ENCODE measurements at regions not wholly inside any gene's neighbourhood (a gene's known extent, or its start where the extent isn't known, plus 50 kb on each side); places are given as distances from the start of the nearest gene placed in this dataset.
"Not testable (repeated sequence)": the region's sequence is repeated elsewhere in the genome, so short reads cannot be mapped to it uniquely, and the experiment has no call there.

GRCh38 chr5:84727708-84728107, 343.0 kb upstream of the EDIL3 start:
- Mint-ChIP-seq H3K9me3 (no peaks in the 10 kb centered on the region), H3K4me3 (no peak overlapping the region)

GRCh38 chr5:84725946-84726570, 341.4 kb upstream of the EDIL3 start:
- Mint-ChIP-seq H3K27me3 (no peaks in the 10 kb centered on the region), H3K9me3 (no peaks in the 10 kb centered on the region), H3K4me1 (no peaks in the 10 kb centered on the region), H3K4me3 (no peak overlapping the region), H3K27ac (no peak overlapping the region)
- DNase-seq (no peak), ATAC-seq (no peak)

More at GRCh38 chr5:84727708-84728107, 343.0 kb upstream of the EDIL3 start:
- Mint-ChIP-seq H3K4me1 (no peaks in the 10 kb centered on the region), H3K27ac (no peak overlapping the region), H3K27me3 (no peaks in the 10 kb centered on the region)
- DNase-seq = no peak
- no peak for ATAC-seq

GRCh38 chr5:84724683-84725082, 340.0 kb upstream of the EDIL3 start:
- DNase-seq = no peak
- no peak overlapping the region for H3K27ac Mint-ChIP-seq
- H3K27me3 Mint-ChIP-seq = no peaks in the 10 kb centered on the region
- ATAC-seq = no peak
- H3K4me3 Mint-ChIP-seq = no peak overlapping the region
- no peaks in the 10 kb centered on the region for H3K9me3 Mint-ChIP-seq
- H3K4me1 Mint-ChIP-seq = no peaks in the 10 kb centered on the region

- Mint-ChIP-seq H3K4me1 (no peaks in the 10 kb centered on the region), H3K27ac (no peak overlapping the region), H3K27me3 (no peaks in the 10 kb centered on the region), H3K4me3 (no peak overlapping the region), H3K9me3 (no peaks in the 10 kb centered on the region)
- ATAC-seq (no peak), DNase-seq (no peak)
Measured at GRCh38 chr5:84724181-84724580, 339.5 kb upstream of the EDIL3 start.

GRCh38 chr5:84718377-84718776, 333.7 kb upstream of the EDIL3 start:
- DNase-seq = no peak
- ATAC-seq = no peak
- Mint-ChIP-seq H3K4me1 (no peaks in the 10 kb centered on the region), H3K27me3 (no peaks in the 10 kb centered on the region), H3K27ac (no peak overlapping the region), H3K9me3 (no peaks in the 10 kb centered on the region), H3K4me3 (no peak overlapping the region)

GRCh38 chr5:84715686-84716085, 331.0 kb upstream of the EDIL3 start:
- DNase-seq (no peak), ATAC-seq (no peak)
- Mint-ChIP-seq H3K27me3 (no peaks in the 10 kb centered on the region), H3K9me3 (no peaks in the 10 kb centered on the region), H3K4me3 (no peak overlapping the region), H3K27ac (no peak overlapping the region), H3K4me1 (no peaks in the 10 kb centered on the region)

- Mint-ChIP-seq H3K27ac (no peak overlapping the region), H3K9me3 (no peaks in the 10 kb centered on the region), H3K4me3 (no peak overlapping the region), H3K4me1 (no peaks in the 10 kb centered on the region), H3K27me3 (no peaks in the 10 kb centered on the region)
- ATAC-seq (no peak), DNase-seq (no peak)
Measured at GRCh38 chr5:84715091-84715490, 330.4 kb upstream of the EDIL3 start.

- no peaks in the 10 kb centered on the region for H3K27me3 Mint-ChIP-seq
- no peak overlapping the region for H3K27ac Mint-ChIP-seq
- ATAC-seq = no peak
- no peak for DNase-seq
- H3K4me3 Mint-ChIP-seq = no peak overlapping the region
- peaks cover 0 to 1% of the 10 kb centered on the region in 2 donors for H3K9me3 Mint-ChIP-seq
- no peaks in the 10 kb centered on the region for H3K4me1 Mint-ChIP-seq
Measured at GRCh38 chr5:84709075-84709474, 324.4 kb upstream of the EDIL3 start.

GRCh38 chr5:84706678-84707641, 322.3 kb upstream of the EDIL3 start:
- H3K27ac Mint-ChIP-seq = no peak overlapping the region
- no peaks in the 10 kb centered on the region for H3K27me3 Mint-ChIP-seq
- H3K4me1 Mint-ChIP-seq = no peaks in the 10 kb centered on the region
- ATAC-seq (no peak), DNase-seq (no peak)
- H3K4me3 Mint-ChIP-seq = no peak overlapping the region
- peaks cover 5 to 6% of the 10 kb centered on the region in 2 donors for H3K9me3 Mint-ChIP-seq

- not testable (repeated sequence) for ATAC-seq, H3K27me3 Mint-ChIP-seq, DNase-seq, H3K27ac Mint-ChIP-seq, H3K4me1 Mint-ChIP-seq, H3K4me3 Mint-ChIP-seq
- peaks cover 25 to 28% of the 10 kb centered on the region in 2 donors for H3K9me3 Mint-ChIP-seq
Measured at GRCh38 chr5:84700545-84700944, 315.9 kb upstream of the EDIL3 start.

- H3K27ac Mint-ChIP-seq = no peak overlapping the region
Measured at GRCh38 chr5:84696651-84697050, 312.0 kb upstream of the EDIL3 start.

GRCh38 chr5:84695330-84695729, 310.6 kb upstream of the EDIL3 start:
- no peak overlapping the region for H3K4me3 Mint-ChIP-seq
- no peak overlapping the region for H3K27ac Mint-ChIP-seq
- no peaks in the 10 kb centered on the region for H3K4me1 Mint-ChIP-seq
- peaks cover 12 to 20% of the 10 kb centered on the region in 2 donors for H3K9me3 Mint-ChIP-seq
- no peaks in the 10 kb centered on the region for H3K27me3 Mint-ChIP-seq
- no peak for DNase-seq
- no peak for ATAC-seq

More at GRCh38 chr5:84696651-84697050, 312.0 kb upstream of the EDIL3 start:
- H3K4me3 Mint-ChIP-seq = no peak overlapping the region
- ATAC-seq (no peak), DNase-seq (no peak)
- peaks cover 15 to 21% of the 10 kb centered on the region in 2 donors for H3K9me3 Mint-ChIP-seq
- no peaks in the 10 kb centered on the region for H3K4me1 Mint-ChIP-seq
- no peaks in the 10 kb centered on the region for H3K27me3 Mint-ChIP-seq

GRCh38 chr5:84693256-84693655, 308.6 kb upstream of the EDIL3 start:
- Mint-ChIP-seq H3K27me3 (no peaks in the 10 kb centered on the region), H3K9me3 (peaks cover 0 to 7% of the 10 kb centered on the region in 2 donors), H3K4me3 (no peak overlapping the region), H3K27ac (no peak overlapping the region), H3K4me1 (no peaks in the 10 kb centered on the region)
- ATAC-seq (no peak), DNase-seq (no peak)

GRCh38 chr5:84688566-84688965, 303.9 kb upstream of the EDIL3 start:
- no peaks in the 10 kb centered on the region for H3K4me1 Mint-ChIP-seq
- no peak for DNase-seq
- H3K27me3 Mint-ChIP-seq = no peaks in the 10 kb centered on the region
- H3K9me3 Mint-ChIP-seq = no peaks in the 10 kb centered on the region
- no peak overlapping the region for H3K27ac Mint-ChIP-seq
- H3K4me3 Mint-ChIP-seq = no peak overlapping the region
- ATAC-seq = no peak

- H3K4me3 Mint-ChIP-seq = no peak overlapping the region
- no peaks in the 10 kb centered on the region for H3K4me1 Mint-ChIP-seq
- no peaks in the 10 kb centered on the region for H3K27me3 Mint-ChIP-seq
- H3K9me3 Mint-ChIP-seq = no peaks in the 10 kb centered on the region
- DNase-seq (no peak), ATAC-seq (no peak)
- no peak overlapping the region for H3K27ac Mint-ChIP-seq
Measured at GRCh38 chr5:84685121-84685894, 300.6 kb upstream of the EDIL3 start.

GRCh38 chr5:84683594-84683993, 298.9 kb upstream of the EDIL3 start:
- ATAC-seq = no peak

More at GRCh38 chr5:84683594-84683993, 298.9 kb upstream of the EDIL3 start:
- DNase-seq = no peak
- Mint-ChIP-seq H3K27me3 (no peaks in the 10 kb centered on the region), H3K4me1 (no peaks in the 10 kb centered on the region), H3K4me3 (no peak overlapping the region), H3K9me3 (no peaks in the 10 kb centered on the region), H3K27ac (no peak overlapping the region)

Data from stimulated activated naive CD8-positive, alpha-beta T cell treated with anti-CD3 and anti-CD28 coated beads, Interleukin-15, amount 100 ng/mL, for 72 hours (primary cell).